Uterus (tissue), 3 donors: ENCODE measurements at regions not wholly inside any gene's neighbourhood (a gene's known extent, or its start where the extent isn't known, plus 50 kb on each side); places are given as distances from the start of the nearest gene placed in this dataset.

Experiments
- DNase-seq, 2 donors: peaks; one replicate each; pipeline ENCODE4 v3.0.0-alpha.2; 2019 to 2020
- H3K27ac ChIP-seq, 2 donors: fragments of 200-600 bp; sonication (generic); 1 replicate in 1 of 2; 2 replicates in 1 of 2; pipeline ENCODE4 v1.5.1; 2016 to 2018
- H3K27me3 ChIP-seq, 2 donors: fragments of 200-600 bp; sonication (generic); one replicate each; pipeline ENCODE4 v1.5.1; 2018 to 2019; ENCODE audit warnings: control low read depth in 1 of 2
- H3K36me3 ChIP-seq, 2 donors: fragments of 200-600 bp; sonication (generic); one replicate each; pipeline ENCODE4 v1.5.1; 2019; ENCODE audit warnings: control low read depth in 1 of 2
- H3K4me1 ChIP-seq, 2 donors: fragments of 200-600 bp; sonication (generic); one replicate each; pipeline ENCODE4 v1.5.1; 2018 to 2019; ENCODE audit warnings: control low read depth in 1 of 2
- H3K4me3 ChIP-seq, 2 donors: fragments of 200-600 bp; sonication (generic); 1 replicate in 1 of 2; 2 replicates in 1 of 2; pipeline ENCODE4 v1.5.1; 2018 to 2019; ENCODE audit warnings: mild to moderate bottlenecking in 1 of 2
- H3K9me3 ChIP-seq, 2 donors: fragments of 200-600 bp; sonication (generic); one replicate each; pipeline ENCODE4 v1.5.1; 2019; ENCODE audit warnings: control low read depth in 1 of 2
- POLR2A ChIP-seq, 2 donors: fragments of 450-650 bp; IDR thresholded peaks; one replicate each; pipeline ENCODE4 v1.6.1; 2016; ENCODE audit warnings: antibody characterized with exemption in 2 of 2, mild to moderate bottlenecking in 1 of 2, moderate library complexity in 1 of 2
- intact Hi-C: fragments of 100-400 bp; cut with DNase I; formaldehyde crosslinking; loops from one replicate; pipeline ENCODE4 v1.15.1; 2023; ENCODE audit warnings: low total_unique reads
- TF ChIP-seq, protein P1 (sequence below), 4 experiments: fragments of 200-600 bp in 2 of 4; fragments of 450-650 bp in 2 of 4; sonication (generic) in 2 of 4; IDR thresholded peaks; one replicate each; pipeline ENCODE4 v1.5.1; 2016 to 2019; ENCODE audit warnings: antibody characterized with exemption in 4 of 4, mild to moderate bottlenecking in 2 of 4, moderate library complexity in 1 of 4
- donor health status: DM: yes; HTN: yes; CAD: no.

DNA sequence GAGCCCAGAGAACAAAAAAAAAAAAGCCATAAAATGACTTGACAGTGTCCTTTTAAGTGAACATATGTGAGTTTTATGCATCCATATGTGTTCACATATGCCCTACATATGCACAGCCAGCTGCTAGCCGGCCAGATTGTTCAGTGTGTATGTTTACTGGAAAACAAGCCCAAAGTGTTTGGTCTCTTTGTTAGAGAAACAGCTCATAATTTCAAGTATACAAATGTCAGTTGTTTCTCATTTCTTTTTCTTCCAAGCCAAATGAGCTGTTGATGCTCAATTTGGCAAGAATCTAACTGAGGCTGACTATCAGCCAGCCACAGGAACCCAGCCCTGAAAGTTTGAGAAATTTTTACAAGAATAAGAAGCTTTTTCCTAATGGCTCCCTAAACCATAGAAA, 60.8 kb upstream of the TSPAN8 start:
- Histone ChIP-seq H3K36me3 (no peaks in the 10 kb centered on the region), H3K27ac (no peak overlapping the region), H3K9me3 (no peaks in the 10 kb centered on the region), H3K4me3 (no peak overlapping the region), H3K4me1 (no peaks in the 10 kb centered on the region), H3K27me3 (no peaks in the 10 kb centered on the region)
- intact Hi-C loops: no loop called here
- no peak for TF ChIP-seq POLR2A (IDR thresholded peaks at IDR 0.05)
- TF ChIP-seq, protein P1, sequence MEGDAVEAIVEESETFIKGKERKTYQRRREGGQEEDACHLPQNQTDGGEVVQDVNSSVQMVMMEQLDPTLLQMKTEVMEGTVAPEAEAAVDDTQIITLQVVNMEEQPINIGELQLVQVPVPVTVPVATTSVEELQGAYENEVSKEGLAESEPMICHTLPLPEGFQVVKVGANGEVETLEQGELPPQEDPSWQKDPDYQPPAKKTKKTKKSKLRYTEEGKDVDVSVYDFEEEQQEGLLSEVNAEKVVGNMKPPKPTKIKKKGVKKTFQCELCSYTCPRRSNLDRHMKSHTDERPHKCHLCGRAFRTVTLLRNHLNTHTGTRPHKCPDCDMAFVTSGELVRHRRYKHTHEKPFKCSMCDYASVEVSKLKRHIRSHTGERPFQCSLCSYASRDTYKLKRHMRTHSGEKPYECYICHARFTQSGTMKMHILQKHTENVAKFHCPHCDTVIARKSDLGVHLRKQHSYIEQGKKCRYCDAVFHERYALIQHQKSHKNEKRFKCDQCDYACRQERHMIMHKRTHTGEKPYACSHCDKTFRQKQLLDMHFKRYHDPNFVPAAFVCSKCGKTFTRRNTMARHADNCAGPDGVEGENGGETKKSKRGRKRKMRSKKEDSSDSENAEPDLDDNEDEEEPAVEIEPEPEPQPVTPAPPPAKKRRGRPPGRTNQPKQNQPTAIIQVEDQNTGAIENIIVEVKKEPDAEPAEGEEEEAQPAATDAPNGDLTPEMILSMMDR (IDR thresholded peaks at IDR 0.05): no peak
- DNase-seq: no peak

GRCh38 chr12:71216725-71217579, 59.2 kb upstream of the TSPAN8 start:
- Histone ChIP-seq H3K36me3 (no peaks in the 10 kb centered on the region), H3K27ac (no peak overlapping the region), H3K4me3 (no peak overlapping the region), H3K27me3 (no peaks in the 10 kb centered on the region), H3K9me3 (no peaks in the 10 kb centered on the region), H3K4me1 (no peaks in the 10 kb centered on the region)
- intact Hi-C loops: no loop called here
- no peak for DNase-seq
- TF ChIP-seq, protein P1 (IDR thresholded peaks at IDR 0.05): no peak
- no peak for TF ChIP-seq POLR2A (IDR thresholded peaks at IDR 0.05)

DNA sequence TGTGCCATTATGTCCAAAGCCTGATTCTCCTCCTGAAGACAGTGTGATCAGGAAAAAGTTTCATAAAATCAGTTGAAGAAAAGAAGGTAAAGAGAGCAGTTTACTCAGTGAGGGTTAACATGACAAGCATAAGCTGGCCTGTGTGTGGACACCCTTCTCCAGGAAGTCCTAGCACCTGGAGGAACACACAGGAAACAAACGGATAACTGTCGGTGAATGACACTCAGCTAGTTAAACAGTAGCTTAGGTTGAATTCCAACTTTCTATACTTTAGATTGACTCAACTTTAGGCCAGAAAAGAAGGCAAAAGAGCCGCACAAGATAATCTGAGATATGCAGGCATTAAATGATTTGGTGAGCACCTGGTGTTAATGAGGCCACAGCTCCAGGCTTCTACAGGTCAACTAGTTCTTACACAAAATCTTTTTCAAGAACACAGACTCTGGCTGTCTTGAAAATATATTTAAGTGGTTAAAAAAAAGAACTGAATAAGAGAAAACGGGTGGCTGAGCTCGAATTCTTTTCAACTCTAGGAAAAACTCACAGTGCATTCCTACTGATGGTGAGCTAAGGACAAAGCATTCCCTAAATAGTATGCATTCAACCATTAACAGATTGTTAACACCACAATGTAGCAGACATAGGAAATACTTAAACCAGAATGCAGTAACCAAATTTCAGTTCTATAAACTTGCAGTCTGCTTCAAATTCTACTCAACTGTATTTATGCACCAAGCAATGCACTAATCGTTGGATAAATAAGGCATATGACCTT, 56.9 kb upstream of the TSPAN8 start:
- no peaks in the 10 kb centered on the region for H3K36me3 ChIP-seq
- no peaks in the 10 kb centered on the region for H3K4me1 ChIP-seq
- H3K4me3 ChIP-seq: no peak overlapping the region
- no peak overlapping the region for H3K27ac ChIP-seq
- no peaks in the 10 kb centered on the region for H3K27me3 ChIP-seq
- intact Hi-C loops: no loop called here
- DNase-seq: no peak
- no peaks in the 10 kb centered on the region for H3K9me3 ChIP-seq
- TF ChIP-seq, protein P1 (IDR thresholded peaks at IDR 0.05): no peak
- TF ChIP-seq POLR2A (IDR thresholded peaks at IDR 0.05): no peak

DNA sequence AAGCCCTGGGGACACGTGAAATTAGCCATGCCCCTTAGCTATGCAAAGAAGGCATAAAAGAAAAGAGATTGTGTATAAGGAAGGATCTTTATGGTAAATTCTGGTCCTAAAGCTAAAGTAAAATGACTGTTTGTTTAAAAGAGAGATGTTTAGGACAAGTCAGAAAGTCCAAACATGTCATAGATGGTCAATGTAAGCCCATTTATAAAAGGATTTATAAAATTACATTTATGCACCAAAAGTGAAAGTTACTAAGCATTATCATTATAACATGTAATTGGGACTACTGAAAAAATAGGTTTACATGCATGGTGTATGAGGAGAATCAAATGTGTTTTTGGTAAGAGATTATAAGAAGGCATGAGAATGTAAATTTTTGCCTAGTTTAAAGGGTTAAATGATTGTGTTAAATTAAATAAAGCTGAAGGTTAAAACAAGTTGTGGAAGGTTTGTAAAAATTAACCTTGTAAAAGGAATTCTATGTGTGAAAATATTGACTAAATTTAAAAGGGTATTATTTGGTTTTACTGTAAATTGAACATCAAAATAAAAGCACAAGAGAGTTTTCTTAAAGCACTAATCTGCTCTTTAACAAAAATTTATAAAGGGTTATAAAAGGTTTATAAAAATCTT, 50.4 kb upstream of the TSPAN8 start:
- no peak overlapping the region for H3K4me3 ChIP-seq
- intact Hi-C loops: no loop called here
- no peaks in the 10 kb centered on the region for H3K4me1 ChIP-seq
- TF ChIP-seq, protein P1 (IDR thresholded peaks at IDR 0.05): no peak
- H3K27ac ChIP-seq: no peak overlapping the region
- no peak for DNase-seq
- no peaks in the 10 kb centered on the region for H3K36me3 ChIP-seq
- H3K9me3 ChIP-seq: no peaks in the 10 kb centered on the region
- no peaks in the 10 kb centered on the region for H3K27me3 ChIP-seq
